SU-DHL-6 (cell line): ENCODE measurements at regions not wholly inside any gene's neighbourhood (a gene's known extent, or its start where the extent isn't known, plus 50 kb on each side); places are given as distances from the start of the nearest gene placed in this dataset.

ENCODE experiments used
- H2AFZ ChIP-seq: fragments of 200-600 bp; sonication (generic); 2 replicates; pipeline ENCODE4 v1.6.1; 2014; ENCODE audit warnings: low read depth, mild to moderate bottlenecking, moderate library complexity, mixed read lengths, antibody characterized with exemption, low read length; ENCODE audit not compliant: severe bottlenecking
- H3F3A ChIP-seq: fragments of 200-600 bp; shearing (Covaris generic); 2 replicates; pipeline ENCODE4 v1.6.0; 2016; ENCODE audit warnings: antibody characterized with exemption, mild to moderate bottlenecking; ENCODE audit not compliant: insufficient read depth
- H3K27ac ChIP-seq: fragments of 200-600 bp; sonication (generic); 2 replicates; pipeline ENCODE4 v1.5.1; 2016; ENCODE audit warnings: low read depth, mild to moderate bottlenecking, low read length, moderate library complexity, mixed read lengths
- H3K27me3 ChIP-seq: fragments of 200-600 bp; sonication (generic), shearing (Covaris generic); 2 replicates; pipeline ENCODE4 v1.6.0; 2014; ENCODE audit warnings: mild to moderate bottlenecking, low read length
- H3K36me3 ChIP-seq: fragments of 200-600 bp; sonication (generic); 2 replicates; pipeline ENCODE4 v1.6.1; 2014; ENCODE audit warnings: mild to moderate bottlenecking, low read length, mixed read lengths
- H3K4me2 ChIP-seq: fragments of 300-600, 200-600 bp; shearing (Covaris generic), sonication (generic); 2 replicates; pipeline ENCODE4 v1.6.0; 2014; ENCODE audit warnings: low read length, low read depth, mild to moderate bottlenecking; ENCODE audit not compliant: poor library complexity, severe bottlenecking
- H3K4me3 ChIP-seq: fragments of 200-600 bp; sonication (generic); 2 replicates; pipeline ENCODE4 v1.5.1; 2014; ENCODE audit warnings: antibody characterized with exemption, low read length, mild to moderate bottlenecking, mixed read lengths; ENCODE audit not compliant: insufficient read depth, poor library complexity, severe bottlenecking
- H3K79me2 ChIP-seq: fragments of 200-600 bp; sonication (generic); 2 replicates; pipeline ENCODE4 v1.6.1; 2014; ENCODE audit warnings: mild to moderate bottlenecking, low read length, moderate library complexity; ENCODE audit not compliant: insufficient read depth
- H3K9ac ChIP-seq: fragments of 200-600 bp; sonication (generic); 2 replicates; pipeline ENCODE4 v1.7.0; 2014; ENCODE audit warnings: mild to moderate bottlenecking, low read length
- H3K9me2 ChIP-seq: fragments of 200-600 bp; sonication (generic); replicated peaks from 2 replicates; pipeline ENCODE4 v1.6.1; 2014; ENCODE audit warnings: low read length; ENCODE audit not compliant: insufficient read depth
- H3K9me3 ChIP-seq: fragments of 200-600 bp; sonication (generic); 2 replicates; pipeline ENCODE4 v1.6.1; 2014; ENCODE audit warnings: low read length, mixed read lengths; ENCODE audit not compliant: insufficient read depth
- H4K20me1 ChIP-seq: fragments of 200-600 bp; sonication (generic); 2 replicates; pipeline ENCODE4 v1.6.1; 2014; ENCODE audit warnings: low read depth, mild to moderate bottlenecking, antibody characterized with exemption, low read length, moderate library complexity, mixed read lengths
- CTCF ChIP-seq: fragments of 200-600 bp; sonication (generic); IDR thresholded peaks from one replicate; pipeline ENCODE4 v1.5.1; 2017; ENCODE audit warnings: antibody characterized with exemption, mild to moderate bottlenecking, low read length, moderate library complexity; ENCODE audit not compliant: insufficient read depth, poor library complexity, severe bottlenecking
- EZH2phosphoT487 ChIP-seq: fragments of 200-600 bp; sonication (generic), shearing (Covaris generic); conservative IDR thresholded peaks from 2 replicates; pipeline ENCODE4 v1.6.1; 2018; ENCODE audit warnings: mild to moderate bottlenecking, antibody characterized with exemption, low read length, moderate library complexity, mixed read lengths

DNA sequence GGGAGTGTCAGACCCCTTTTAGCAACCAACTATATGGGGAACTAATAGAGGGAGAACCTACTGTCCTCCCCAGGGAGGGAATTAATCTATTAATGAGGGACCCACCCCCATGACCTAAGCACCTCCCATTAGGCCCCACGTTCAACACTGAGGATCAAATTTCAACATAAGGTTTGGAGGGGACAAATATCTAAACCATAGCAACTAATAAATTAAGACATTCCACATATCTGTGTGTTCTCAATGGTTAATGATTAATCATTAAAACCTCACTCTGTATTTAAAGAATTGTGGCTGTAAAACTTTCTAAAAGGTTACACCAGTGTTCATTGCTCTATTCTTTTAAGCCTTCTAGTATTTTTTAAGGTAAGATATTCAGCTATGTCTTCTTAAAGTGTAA lies 500.4 kb upstream of the SULF2 start:
- Histone ChIP-seq H3K36me3 (no peaks in the 10 kb centered on the region), H3K9me2 (no peaks in the 10 kb centered on the region), H3K79me2 (no peaks in the 10 kb centered on the region), H3K9me3 (no peaks in the 10 kb centered on the region), H3K4me3 (no peak overlapping the region), H2AFZ (no peak overlapping the region), H3K9ac (no peak overlapping the region), H3K27me3 (no peaks in the 10 kb centered on the region), H3K27ac (no peak overlapping the region), H4K20me1 (no peaks in the 10 kb centered on the region), H3F3A (no peaks in the 10 kb centered on the region), H3K4me2 (no peak overlapping the region)
- no peak for TF ChIP-seq EZH2phosphoT487
- no peak for TF ChIP-seq CTCF

- Histone ChIP-seq H3K9me2 (no peaks in the 10 kb centered on the region), H3K4me2 (no peak overlapping the region), H3K9ac (no peak overlapping the region), H3K27ac (no peak overlapping the region), H3K79me2 (no peaks in the 10 kb centered on the region), H3K4me3 (no peak overlapping the region), H4K20me1 (no peaks in the 10 kb centered on the region), H3K9me3 (no peaks in the 10 kb centered on the region), H3K36me3 (no peaks in the 10 kb centered on the region), H2AFZ (no peak overlapping the region), H3F3A (no peaks in the 10 kb centered on the region), H3K27me3 (no peaks in the 10 kb centered on the region)
- TF ChIP-seq EZH2phosphoT487 (no peak), CTCF (no peak)
These were observed 499.6 kb upstream of the SULF2 start for GRCh38 chr20:48284837-48285236.

GRCh38 chr20:48284315-48284714 lies 499.0 kb upstream of the SULF2 start:
- Histone ChIP-seq H3K4me2 (no peak overlapping the region), H3K79me2 (no peaks in the 10 kb centered on the region), H3K9ac (no peak overlapping the region), H2AFZ (no peak overlapping the region), H3K36me3 (no peaks in the 10 kb centered on the region), H3K4me3 (no peak overlapping the region), H4K20me1 (no peaks in the 10 kb centered on the region), H3K27me3 (no peaks in the 10 kb centered on the region), H3K9me2 (no peaks in the 10 kb centered on the region), H3K27ac (no peak overlapping the region), H3K9me3 (no peaks in the 10 kb centered on the region), H3F3A (no peaks in the 10 kb centered on the region)
- TF ChIP-seq CTCF, result no peak
